NCI-H1105 (cell line): ENCODE measurements at regions not wholly inside any gene's neighbourhood (a gene's known extent, or its start where the extent isn't known, plus 50 kb on each side); places are given as distances from the start of the nearest gene placed in this dataset.

ENCODE experiments used
- DNase-seq: peaks from one replicate; lab custom pipeline; 2025; lab: John Stamatoyannopoulos, UW

DNA sequence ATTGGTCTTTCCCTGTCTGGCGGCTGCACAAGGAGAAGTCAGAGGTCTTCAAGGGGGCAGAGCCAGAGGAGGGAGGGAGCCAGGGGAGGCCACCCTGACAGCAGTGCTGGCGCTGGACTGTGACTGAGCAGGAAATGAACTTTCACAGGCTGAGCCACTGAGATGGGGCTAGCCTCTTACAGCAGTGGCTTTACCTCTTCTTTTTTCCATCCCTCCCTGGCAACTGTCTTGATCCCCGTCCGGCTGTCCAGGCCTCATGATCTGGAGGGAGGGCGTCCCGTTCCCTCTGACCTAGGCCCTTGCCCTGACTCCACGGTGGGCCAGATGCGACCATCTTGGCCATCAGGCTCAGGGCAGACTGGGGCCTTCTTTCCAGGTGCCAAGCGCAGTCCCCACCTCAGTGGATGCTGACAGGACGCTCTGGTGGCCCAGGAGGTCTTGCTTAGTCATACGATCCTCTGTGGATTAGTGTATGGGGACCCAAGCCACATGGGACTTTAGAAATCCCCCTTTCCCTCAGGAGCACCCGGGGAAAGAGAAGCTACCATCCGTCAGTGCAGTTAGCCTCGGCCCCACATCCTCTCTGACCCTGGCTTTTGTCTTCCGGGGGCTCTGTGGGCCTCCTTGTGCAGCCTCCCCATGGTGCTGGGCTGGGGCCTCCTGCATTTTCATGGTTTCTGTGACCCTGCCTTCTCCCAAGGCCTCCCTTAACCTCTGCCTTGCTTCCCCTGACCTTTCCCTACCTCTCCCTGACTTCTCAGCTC is 57.4 kb upstream of the CCDC167 start:
- DNase-seq, result no peak

DNA sequence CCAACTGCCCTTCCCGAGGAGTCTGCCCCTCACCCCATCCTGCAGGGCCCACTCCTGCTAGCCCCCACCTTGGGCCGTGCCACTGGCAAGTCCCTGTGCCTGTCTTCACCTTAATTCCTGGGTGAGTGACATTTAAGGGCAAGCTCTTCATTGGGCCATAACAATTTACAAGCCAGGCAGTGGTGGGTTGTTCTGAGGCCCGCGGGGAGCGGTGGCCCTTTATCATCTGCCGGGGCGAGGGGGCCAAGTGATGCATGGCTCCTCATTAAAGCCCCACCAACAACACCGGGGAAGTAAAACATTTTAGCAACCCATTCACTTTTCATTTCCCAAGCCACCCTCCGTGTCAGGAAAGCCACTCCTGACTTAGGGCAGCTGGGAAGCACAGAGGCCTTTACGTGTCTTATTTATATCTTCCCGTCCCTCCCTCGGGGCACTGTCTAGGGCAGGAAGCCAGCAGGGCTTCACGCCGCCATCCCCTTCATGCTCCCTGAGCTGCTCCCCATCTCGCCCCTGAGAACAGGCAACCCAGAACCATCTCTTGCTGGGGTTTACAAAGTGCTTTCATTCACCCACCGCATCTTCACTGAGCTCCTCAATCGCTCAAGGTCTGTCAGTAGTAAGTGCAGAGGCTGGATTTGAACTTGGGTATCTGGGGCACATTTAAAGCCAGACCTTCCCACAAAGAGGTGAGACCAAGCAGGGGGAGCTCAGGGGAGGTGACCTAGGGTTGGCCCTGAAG is 55.5 kb upstream of the CCDC167 start:
- DNase-seq, result no peak

DNA sequence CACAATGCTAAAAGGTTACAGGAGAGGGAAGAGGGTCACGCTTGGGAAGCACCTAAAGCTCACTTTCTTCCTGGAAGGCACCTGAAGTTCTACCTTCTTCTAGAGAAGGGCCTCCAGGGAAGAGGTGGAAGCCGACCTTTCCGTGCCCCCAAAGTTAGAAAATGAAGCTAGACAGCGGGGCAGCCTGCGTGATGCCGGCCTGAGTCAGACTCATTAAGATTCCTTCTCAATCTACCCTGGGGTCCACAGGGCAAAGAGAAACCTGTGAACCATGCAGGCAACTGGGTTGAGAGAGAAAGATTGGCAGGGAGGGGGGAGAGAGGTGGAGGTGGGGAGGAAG is 54.8 kb upstream of the CCDC167 start:
- DNase-seq, result no peak

DNA sequence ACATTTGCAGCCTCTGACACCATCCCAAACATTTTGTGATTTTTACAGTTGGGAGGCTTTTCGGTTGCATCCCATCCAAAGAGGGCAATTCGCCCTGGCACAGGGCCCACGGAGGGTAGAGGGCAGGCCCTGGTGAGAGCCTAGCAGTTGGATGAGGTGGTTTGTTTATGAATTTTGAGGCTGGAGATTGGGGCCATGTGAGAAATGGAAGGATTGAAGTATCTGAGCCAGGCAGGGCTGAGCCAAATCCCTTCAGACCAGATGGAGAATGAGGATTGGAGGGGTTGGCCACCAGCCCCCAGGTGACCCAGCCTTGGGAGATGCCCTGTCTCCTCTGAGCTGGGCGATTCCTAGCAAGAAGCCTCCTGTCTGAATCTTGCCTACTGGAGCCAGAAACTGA is 52.6 kb upstream of the CCDC167 start:
- no peak for DNase-seq

DNA sequence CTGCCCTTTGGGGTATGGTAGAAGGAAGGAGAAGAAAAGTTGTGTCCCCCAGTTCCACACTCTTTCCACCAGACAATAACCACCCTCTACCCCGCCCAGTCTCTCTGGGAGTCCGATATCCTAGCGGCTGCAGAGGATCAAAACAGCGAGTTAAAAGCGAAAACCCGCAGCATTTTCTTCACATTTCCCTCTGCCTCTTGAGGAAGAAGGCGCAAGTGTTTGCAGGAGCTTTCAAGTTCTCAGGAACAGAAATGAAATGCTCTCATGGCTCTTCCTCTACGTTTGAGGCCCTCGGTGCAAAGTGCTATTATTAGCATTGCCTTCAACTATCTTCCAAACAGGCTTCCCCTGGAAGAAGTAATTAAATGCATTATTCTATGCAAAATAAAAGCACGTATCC is 52.2 kb upstream of the CCDC167 start:
- no peak for DNase-seq

DNA sequence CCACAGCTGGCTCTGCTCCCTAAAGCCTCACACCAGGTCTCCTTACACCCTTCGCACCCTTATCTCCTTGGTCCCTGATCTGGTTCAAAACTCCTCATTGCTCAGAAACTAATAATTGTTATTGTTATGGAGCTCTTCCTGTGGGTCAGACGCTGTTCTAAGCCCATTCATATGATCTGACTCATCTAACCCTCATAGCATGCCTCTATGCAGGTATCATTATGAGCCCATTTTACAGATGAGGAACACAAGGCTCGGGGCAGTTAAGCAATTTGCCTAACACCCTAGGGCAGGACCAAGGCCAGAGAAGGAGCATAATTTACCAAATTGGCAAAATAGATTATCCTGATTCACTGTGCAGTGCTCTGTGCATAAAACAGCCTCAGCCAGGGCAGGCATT is 51.8 kb upstream of the CCDC167 start:
- no peak for DNase-seq

DNA sequence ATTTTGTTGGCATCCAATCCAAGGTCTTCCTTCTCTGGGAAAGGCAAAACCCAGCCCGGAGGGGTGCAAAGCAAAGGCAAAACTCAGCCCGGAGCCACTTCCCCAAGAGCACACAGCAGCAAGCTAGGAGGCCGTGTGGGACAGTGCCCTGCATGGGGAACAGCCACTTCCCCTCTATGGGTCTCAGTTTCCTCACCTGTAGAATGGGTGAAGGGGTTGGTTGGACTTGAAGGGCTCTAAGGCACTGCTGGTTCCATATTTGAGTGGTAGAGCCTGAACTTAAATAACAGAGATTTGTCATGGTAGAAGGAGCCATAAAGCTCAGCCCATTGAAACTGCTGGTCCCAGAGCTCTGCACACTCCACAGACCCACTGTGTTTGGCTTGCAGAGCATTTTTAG is 51.3 kb upstream of the CCDC167 start:
- DNase-seq, result no peak

DNA sequence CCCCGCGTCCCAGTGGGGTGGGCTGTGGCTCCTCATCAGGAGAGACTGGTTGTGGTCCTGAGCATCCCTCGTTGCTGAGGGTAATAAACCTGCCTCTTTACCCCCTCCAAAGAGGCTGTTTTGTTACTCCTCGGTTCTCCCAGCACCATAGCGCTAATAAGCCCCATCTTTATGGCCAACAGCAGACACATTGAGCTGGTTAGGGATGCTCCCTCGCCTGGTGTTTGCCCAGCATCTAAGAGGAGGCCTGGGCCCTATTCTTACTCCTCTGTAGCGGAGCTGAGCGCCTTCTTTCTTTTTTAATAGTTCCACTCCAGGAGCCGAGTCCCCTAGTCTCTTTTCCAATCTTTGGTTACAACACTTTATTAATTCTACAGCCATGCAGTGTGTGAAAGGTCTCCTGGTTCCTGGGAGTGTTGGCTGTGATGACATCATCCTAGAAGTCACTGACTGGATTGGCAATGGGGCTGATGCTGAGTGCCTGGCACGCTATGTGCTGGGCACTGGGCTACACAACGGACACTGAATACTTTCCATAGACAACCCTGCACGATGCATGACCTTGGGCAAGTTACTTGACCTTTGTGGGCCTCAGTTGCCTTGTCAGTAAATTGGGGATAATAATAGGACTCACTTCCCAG is 50.6 kb upstream of the CCDC167 start:
- DNase-seq, result no peak

DNA sequence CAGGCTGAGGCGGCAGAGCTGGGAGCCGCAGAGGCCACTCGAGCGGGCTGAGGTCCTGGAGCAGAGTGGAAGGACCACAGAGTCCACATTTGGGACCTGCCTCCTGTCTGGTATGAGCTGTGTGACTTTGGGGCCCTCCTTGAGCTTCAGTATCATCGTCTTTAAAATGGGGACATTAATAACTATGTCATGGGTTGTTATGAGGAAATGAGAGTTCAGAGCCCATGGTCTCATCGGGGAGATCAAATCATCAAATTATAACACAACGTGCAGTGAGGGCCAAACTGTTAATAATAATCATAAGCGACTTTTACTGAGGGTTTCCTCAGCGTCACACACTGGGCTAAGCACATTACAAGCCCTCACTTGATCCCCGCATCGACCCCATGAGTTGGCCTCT is 49.9 kb upstream of the CCDC167 start:
- no peak for DNase-seq
